OCI-M2 (cell line): ENCODE measurements at regions not wholly inside any gene's neighbourhood (a gene's known extent, or its start where the extent isn't known, plus 50 kb on each side); places are given as distances from the start of the nearest gene placed in this dataset.
"Not testable (repeated sequence)": the region's sequence is repeated elsewhere in the genome, so short reads cannot be mapped to it uniquely, and the experiment has no call there.

ENCODE experiments used
- DNase-seq: peaks from one replicate; lab custom pipeline; 2025; ENCODE audit not compliant: unreplicated experiment; lab: John Stamatoyannopoulos, UW

DNA sequence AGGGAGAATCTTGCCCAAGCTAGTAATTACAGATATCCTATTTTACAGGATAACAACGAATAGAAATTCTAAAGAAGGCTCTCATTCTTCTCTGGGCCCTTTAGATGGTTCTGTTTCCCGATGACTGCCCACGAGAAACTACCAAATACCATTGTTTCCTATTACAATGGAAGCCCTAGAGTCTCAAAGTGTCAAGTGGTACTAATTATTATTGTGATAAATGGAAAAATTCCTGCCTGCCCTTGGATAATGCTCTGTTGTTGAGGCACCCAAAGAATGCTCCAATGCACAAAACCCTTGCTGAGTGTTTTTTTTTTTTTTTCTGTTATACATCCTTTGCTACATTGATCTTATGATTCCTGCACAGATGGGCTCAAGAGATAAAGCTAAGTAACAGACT lies 504.5 kb downstream of the XPNPEP1 start:
- DNase-seq = no peak

DNA sequence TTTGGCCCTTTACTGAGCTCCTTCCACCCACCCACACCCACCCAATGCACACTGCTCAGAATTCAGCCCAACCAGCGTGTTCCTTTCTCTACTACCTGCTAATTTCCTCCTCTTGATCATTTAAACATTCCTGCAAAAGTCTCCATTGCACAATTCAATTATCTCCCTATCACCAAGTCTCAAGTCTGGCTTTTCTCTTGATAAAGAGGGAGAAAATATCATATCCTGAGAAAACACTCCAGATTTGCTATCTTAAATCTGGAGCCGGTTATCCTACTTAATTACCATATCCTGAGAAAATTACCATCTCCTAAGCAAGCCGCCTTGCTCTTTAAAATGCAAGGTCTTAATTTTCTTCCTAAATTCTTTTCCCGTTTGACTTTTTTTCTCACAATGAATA lies 505.5 kb downstream of the XPNPEP1 start:
- DNase-seq = no peak

DNA sequence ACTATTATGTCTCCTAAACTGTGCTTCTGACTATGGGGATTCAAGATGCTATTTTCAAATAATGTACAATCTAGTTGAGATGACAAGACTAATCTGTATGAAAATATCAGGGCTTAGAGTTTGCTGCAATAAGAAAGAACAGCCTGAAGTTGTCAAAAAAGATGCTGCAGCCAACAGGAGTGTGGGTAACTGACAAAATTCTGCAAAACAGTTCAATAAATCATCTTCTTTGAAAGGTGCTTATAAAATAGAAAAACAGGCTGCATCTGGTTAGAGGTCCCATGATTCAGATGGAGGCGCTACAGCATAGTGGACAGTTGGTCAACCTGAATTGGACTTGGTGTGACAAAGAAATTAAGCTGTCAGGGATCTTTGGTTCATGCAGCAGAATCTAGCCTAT lies 511.0 kb downstream of the XPNPEP1 start:
- DNase-seq = no peak

DNA sequence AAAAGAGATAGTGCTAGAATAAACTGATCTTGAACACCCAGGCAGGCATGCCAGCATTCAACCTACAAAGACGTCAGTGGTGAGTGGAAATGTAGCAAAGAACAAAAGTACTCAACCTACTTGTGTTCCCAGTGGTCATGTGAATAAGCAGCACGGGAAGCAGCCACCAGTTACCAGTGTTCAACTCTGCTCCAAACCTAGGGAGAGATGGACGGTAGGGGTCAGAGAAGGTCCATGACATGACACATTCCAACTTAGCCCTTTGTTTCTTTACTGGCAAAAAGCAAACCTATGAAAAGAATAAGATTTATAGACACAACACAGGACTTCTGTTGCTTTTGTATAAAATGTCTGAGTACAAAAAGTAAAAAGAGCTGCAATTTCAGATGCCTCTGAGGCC lies 511.4 kb downstream of the XPNPEP1 start:
- DNase-seq = no peak

DNA sequence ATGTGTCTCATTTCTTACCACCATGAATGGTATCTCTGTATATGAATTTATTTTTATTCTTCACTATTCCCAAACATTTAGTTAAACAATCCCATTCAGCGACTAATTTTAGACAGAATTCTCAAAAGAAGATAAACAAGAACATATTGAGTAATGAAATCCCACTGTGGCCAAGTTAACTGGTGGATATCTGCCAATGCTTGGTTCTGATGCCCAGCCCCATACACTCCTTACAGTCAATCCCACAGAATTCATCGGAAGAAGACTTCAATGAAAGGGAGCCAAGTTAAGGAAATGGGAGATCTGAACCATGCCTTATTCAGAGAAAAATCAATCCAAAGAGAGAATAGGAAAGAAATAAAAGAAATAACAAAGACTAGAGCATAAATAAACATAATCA lies 518.0 kb downstream of the XPNPEP1 start:
- DNase-seq = no peak

DNA sequence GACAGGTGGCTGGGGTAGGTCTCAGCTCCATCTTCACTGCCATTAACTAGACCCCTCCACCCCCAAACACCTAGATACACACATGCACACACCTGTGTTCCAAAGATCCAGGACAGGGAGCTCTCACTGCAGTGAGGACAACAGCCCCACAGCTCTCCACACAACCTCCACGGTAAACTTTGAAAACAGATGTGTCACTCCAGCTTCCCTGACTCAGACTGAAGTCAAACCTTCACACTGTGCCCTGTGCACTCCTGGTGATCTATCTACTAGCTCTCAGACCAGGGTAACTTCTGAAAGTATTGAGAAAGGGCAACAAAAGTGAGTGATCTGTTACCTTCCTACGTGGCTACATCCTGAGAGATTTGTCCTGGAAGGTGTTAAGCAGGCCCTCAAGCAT lies 519.8 kb downstream of the XPNPEP1 start:
- no peak for DNase-seq

DNA sequence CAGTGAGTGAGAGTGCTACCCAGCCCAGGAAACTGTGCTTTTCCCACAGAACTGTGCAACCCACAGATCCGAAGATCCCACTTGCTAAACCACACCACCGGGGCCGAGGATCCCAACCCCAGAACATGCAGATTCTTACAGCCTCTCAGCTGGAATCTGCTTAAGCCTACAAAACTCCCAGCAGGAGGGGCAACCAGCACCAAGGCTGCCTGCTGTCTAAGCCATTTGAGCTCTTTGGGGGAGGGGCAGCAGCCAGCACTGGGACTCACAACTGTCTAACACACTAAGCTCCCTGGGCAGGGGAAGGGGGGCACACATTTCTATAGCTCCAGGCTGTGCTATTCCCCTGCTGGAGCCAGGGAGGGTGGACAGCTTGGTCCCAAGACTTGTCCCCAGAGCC lies 529.9 kb downstream of the XPNPEP1 start:
- DNase-seq = no peak

DNA sequence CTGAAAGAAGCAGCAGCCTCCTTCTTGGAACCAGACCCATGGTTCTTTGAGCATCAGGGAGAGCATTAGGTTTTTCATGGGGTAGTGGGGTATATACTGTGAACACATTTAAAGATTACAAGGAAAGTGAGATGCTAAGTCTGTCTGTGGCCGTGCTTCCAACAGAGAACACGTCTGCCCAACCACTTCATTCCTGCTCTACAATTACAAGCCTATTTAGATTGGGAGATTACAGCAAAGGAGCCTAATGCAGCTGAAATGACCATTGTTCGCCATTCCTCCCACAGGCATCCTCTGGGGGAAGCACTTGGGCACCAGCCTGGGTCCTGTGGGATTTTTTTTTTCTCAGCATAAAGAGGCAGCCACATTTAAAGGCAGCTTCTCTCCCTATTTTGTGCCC lies 536.4 kb downstream of the XPNPEP1 start:
- no peak for DNase-seq

DNA sequence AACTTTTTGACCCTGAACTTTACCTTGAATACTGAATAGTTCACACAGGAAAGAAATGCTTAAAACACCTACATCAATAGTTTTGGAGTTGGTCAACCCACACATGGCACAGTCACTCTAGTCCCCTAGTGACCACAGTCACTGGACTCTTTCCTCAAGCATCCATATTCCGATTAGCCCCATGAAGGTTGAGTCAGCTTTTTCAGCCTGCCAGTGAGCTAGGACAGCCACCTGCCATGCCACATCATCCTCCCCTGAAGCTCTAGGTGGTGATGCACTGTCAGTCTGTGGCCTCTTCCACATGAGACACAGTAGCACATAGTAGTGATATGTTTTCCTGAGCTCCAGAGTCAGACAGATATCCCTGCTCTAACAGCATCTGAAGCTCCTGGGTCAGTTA lies 537.2 kb downstream of the XPNPEP1 start:
- no peak for DNase-seq

DNA sequence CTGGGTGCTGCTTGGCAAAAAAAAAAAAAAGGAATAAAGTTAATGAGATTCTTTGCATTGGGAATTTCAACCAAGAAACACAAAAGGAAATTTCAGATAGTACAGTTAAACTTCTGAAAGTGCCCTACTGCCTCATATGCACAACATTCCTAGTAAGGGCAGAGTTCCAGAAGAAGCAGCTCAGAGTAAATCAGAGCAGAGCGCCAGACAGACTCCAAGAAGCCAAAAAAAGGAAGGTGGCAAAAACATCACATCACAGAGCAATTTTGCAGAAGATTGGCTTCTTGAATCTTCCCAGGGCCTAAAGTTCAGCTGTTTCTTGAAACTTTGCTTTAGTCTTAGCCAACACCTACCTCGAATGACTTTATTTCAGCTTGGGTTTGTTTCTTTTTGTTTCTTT lies 544.1 kb downstream of the XPNPEP1 start:
- DNase-seq = no peak

DNA sequence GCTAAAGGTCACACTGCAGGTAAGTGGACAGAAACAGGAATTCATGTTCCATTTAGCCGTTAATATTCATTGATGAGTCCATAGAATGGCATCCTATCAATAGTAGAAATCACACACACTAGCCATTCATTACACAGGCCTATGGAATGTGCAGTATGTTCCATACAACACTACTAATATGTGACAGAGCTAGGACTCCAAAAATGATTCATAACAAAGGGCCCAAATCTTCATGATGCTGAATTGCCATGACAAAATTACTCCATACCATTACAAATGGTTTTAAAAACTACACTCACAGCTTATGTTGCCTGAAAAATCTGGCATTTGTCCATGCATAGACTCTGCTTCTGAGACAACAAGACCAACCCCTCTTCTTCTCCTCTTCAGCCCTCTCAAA lies 549.1 kb downstream of the XPNPEP1 start:
- no peak for DNase-seq

DNA sequence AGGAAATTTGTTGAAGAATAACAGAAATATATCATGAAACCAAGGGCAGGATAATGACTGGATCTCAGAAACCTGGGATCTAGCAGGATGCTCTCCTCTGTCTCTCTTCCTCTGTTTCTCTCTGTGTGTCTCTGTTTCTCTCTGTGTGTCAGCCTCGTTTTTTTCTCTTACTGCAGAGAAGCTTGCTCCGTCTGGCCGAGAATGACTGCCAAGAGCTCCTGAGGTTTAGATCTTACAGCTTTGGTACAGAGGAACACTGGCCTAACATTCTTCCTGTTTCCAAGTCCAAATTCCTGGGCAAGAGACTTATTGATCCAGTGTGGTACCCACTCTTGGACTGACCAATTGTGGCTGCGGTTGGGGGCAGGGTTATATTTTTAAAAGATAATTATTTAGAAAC lies 564.0 kb downstream of the XPNPEP1 start:
- no peak for DNase-seq

DNA sequence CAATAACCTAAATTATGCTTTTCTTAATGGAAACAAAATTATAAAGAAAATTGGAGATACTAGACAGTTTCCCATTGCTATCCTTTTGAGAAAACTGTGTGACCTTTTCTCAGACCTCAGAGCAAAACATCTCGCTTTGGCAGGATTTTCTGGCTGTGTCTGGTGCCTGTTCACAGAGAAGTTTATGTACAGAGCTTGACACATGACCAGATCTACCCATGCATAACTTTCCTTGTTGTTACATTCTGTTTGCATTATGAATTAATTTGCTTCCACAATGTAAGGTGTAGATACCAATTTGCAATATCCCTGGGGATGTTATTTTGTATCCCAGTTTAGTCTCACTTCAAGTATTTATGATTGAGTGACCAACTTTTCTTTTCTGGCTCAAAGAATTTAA lies 565.0 kb downstream of the XPNPEP1 start:
- no peak for DNase-seq

DNA sequence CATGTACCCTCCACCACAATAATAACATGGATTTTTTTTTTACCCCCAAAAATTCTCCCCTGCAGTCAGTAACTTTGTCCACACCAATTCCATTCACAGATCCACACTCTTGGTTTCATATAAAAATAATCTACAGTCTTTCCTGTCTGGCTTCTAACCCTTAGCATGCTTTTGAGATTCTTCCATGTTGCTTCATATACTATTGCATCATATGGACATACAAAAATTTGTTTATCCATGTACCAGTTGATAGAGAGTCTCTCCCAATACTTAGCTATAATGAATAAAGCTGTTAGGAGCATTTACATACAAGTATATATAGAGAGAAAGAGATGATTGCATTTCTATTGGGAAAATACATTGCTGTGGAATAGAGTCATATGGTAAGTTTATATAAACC lies 575.0 kb downstream of the XPNPEP1 start:
- DNase-seq = no peak

DNA sequence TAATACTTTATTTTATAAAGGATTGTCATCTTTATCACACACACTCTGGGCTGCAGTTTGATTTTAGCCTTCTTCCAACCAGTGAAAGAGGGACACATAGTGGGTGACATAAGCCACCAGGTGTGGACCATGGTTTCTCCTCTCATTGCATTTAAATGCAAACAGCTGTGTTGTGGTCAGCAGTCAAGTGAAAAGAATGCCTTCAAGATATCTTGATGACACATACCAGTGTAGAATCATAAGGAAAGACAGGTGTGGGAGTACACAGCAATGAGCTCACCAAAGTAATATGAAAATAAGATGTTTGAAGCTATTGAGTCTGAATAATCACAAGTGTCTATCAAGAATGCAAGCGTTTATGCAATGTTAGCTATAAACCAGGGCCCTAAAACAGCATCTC lies 580.0 kb downstream of the XPNPEP1 start:
- no peak for DNase-seq

DNA sequence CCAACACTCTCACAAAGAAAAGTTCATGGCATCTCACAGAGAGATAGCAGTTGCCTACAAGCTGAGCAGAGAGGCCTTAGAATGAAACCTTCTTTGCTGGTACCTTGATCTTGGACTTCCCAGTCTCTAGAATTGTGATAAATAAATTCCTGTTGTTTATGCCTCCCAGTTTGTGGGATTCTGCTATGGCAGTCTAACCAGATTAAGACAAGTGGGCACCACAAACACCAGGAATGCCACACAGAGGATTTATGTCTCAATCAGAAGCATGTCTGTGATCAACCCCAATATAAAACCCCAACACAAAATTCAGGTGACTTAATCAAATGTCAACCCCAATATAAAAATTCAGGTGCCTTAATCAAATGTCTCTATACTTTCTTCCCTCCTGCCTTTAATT lies 581.3 kb downstream of the XPNPEP1 start:
- no peak for DNase-seq

DNA sequence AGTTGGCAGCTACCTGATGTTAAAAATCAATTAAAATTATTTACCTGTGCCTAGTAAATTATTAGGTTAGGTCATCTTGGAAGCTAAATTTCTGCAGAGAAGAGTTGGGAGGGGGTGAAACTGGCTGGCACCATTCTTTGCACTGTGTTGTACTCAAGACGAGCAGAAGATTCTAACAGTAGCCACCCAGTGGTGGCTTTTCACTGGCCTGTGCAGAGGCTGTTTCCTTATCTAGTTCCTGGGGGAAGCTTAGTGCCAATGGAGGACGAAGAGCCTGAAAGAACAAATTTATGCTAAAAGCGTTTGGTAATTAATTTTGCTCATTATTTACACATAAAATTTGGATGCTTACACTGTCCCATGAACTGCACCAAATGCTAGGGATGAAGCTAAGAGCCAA lies 595.3 kb downstream of the XPNPEP1 start:
- no peak for DNase-seq

DNA sequence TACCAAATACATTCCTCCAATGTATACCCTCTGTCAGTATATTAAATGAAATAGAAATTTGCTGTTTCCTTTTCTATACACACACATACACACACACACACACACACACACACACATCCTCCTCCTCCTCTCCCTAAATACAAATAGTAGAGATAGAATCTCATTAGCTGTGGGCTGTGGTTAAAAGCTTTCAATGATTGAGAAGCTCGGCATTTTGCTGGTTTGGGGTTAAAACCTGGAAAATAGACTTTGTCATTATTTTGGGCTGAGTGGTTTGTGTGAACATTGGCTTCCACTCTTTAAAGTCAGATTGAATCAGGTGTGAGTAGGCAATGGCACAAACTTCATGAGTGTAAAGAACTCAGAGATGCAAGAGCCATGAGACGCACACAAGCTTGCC lies 596.0 kb downstream of the XPNPEP1 start:
- no peak for DNase-seq

DNA sequence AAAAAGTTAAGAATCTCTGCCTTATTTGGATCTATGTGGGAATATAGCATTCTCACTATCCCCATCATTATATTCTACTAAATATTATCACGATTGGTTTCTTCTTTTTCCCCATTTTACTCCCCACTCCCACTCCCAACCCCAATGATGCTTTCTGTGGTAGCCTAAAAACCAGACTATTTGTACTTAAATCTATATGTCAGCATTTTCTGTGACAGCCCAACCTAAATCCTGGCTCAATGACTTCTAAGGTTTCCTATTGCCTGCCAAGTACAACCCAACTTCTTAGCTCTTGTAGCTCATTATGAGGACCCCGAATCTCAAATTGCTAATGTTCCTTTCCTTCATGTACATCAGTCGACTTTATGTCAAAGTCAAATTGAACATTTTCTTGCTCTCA lies 598.6 kb downstream of the XPNPEP1 start:
- no peak for DNase-seq

DNA sequence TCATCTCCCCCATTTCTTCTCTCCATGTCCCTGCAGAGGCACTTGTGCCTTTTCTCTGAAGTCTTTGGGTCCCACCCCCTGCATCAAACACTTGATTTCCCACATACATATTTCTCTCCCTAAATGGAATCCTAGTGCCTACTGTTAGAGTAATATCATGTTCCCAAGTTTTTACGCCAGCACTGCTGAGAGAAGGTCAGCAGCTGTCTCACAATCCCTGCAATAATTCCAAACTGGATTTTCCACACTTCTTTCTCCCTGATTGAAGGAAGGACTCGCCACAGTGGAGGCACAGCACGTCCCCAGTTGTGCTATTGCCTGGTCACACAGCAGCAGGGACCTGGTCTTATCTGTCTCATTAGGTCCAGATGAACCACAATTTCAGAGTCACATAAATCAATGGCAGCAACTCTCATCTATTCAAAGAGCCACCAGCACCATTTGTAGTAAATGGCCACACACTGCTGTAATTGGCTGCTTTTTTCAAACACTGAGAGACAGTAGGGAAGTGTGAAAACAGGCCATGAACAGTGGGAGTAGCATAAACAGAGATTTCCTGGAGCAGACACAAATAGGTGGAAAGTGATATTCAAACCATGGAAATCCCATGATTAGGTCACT lies 605.5 kb downstream of the XPNPEP1 start:
- DNase-seq = no peak

DNA sequence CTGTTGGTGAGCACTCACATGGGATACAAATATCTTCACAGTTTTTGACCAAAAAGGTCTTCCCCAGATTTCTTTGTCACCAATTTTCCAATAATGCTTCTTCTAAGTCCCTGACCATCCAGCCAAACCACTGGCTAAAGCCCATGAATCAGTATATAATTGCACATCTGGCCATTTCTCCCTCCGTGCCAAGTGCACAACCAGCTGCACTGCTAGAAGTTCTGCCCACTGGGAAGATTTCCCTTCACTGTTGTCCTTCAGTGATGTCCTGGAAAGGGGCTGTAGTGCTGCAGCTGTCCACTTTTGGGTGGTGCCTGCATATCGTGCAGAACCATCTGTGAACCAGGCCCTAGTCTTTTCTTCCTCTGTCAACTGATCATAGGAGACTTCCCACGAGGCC lies 609.3 kb downstream of the XPNPEP1 start:
- not testable (repeated sequence) for DNase-seq

DNA sequence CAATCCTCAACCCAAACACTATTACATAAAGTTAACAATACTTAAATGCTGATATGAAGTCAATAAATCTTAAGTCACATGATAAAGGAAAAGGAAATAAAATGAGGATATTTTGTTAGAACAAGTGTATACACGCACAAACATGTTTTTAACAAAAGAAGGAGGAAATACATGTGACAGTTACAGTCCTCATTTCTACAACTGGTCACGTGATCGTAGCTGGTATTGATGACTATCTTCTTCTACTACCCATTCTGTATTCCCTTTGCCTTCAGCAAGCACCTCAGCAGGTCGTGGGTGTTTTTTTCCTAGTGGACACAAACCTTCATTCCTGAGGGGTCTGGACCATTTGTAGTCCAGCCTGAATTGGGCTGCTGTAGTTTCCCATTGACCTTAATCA lies 610.8 kb downstream of the XPNPEP1 start:
- not testable (repeated sequence) for DNase-seq

DNA sequence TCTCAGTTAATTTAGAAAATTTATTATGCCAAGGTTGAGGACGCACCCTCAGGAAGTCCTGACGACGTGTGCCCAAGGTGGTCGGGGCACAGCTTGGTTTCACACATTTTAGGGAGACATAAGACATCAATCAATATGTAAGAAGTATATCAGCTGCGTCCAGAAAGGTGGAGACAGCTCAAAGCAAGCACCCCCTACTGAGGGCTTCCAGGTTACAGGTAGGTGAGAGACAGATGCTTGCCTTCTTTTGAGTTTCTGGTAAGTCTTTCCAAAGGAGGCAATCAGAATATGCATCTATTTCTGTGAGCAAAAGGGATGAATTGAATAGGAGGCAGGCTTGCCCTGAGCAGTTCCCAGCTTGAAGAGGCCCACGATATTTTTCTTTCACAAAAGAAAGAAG lies 614.3 kb downstream of the XPNPEP1 start:
- no peak for DNase-seq

DNA sequence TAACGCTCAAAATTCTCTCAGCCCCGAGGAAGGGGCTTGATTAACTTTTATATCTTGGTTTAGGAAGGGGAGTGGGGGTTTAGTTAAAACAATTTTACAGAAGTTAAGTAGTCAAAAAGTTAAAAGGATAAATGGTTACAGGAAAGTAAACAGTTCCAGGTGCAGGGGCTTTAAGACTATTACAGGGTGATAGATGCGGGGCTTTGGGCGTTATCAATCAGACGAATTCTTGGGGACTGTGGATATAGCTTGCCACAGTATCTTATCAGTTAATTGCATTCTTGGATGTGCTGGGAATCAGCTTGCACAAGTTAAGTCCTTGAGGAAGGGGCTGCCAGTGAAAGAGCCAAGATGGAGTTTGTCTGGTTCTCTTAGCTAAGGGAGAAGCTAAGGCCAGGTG lies 616.2 kb downstream of the XPNPEP1 start:
- not testable (repeated sequence) for DNase-seq
